ENCODE measurements at regions not wholly inside any gene's neighbourhood (a gene's known extent, or its start where the extent isn't known, plus 50 kb on each side); places are given as distances from the start of the nearest gene placed in this dataset.
"Not testable (repeated sequence)": the region's sequence is repeated elsewhere in the genome, so short reads cannot be mapped to it uniquely, and the experiment has no call there.

DNA sequence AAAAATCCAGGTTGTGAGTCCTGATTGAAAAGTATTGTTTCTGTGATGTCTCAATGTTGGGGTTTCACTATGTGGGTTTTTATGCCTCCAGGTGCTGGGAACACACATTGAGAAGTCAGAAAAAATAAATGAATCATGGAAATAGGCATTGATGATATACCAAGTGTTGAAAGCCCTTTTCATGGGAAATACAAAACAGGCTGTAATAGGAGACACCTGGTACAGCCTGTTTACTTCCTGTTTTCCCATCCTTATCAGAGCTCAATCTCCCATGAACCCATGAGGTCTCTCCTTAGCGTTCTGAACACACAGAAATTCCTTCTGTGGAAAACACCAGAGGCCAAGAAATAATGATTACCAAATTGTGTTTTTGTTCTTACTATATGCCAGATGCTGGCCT, 106.3 kb upstream of the BOD1L1 start:
- no peak for ATAC-seq
- in situ Hi-C loops (cut with MboI; ENCODE audit: low sequenced_read_pairs in 4 of 4), result no loop called here
- no peak for DNase-seq
- Histone ChIP-seq H3K27me3 (no peaks in the 10 kb centered on the region), H3K4me1 (no peaks in the 10 kb centered on the region), H3K4me3 (no peak overlapping the region), H3K27ac (no peak overlapping the region), H3K9me3 (no peaks in the 10 kb centered on the region), H3K36me3 (no peaks in the 10 kb centered on the region)
- no peak for TF ChIP-seq POLR2A (IDR thresholded peaks at IDR 0.05)
- TF ChIP-seq, protein P1, sequence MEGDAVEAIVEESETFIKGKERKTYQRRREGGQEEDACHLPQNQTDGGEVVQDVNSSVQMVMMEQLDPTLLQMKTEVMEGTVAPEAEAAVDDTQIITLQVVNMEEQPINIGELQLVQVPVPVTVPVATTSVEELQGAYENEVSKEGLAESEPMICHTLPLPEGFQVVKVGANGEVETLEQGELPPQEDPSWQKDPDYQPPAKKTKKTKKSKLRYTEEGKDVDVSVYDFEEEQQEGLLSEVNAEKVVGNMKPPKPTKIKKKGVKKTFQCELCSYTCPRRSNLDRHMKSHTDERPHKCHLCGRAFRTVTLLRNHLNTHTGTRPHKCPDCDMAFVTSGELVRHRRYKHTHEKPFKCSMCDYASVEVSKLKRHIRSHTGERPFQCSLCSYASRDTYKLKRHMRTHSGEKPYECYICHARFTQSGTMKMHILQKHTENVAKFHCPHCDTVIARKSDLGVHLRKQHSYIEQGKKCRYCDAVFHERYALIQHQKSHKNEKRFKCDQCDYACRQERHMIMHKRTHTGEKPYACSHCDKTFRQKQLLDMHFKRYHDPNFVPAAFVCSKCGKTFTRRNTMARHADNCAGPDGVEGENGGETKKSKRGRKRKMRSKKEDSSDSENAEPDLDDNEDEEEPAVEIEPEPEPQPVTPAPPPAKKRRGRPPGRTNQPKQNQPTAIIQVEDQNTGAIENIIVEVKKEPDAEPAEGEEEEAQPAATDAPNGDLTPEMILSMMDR (IDR thresholded peaks at IDR 0.05 in 4 of 5, conservative IDR thresholded peaks at IDR 0.05 in 1 of 5), result no peak
- intact Hi-C loops (cut with DNase I; ENCODE audit: low total_unique reads), result no loop called here

DNA sequence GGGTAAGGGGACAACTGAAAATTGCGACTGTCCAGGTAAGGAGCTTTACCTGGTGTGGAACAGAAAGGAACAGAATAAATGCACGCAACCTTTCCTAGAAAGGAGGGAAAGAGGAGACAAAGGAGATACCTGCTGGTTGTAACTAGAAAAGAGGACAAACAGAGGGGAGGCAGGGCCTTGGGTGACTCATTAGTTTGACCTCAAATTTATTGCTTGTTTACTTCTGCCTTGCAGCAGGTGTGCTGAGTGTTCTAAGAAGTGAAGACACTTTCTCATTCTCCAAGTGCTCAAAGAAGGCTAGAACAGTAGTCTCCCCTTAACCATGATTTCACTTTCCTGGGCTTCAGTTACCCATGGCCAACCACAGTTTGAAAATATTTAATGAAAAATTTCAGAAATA, 123.1 kb upstream of the BOD1L1 start:
- no peak for DNase-seq
- no peak overlapping the region for H3K27ac ChIP-seq
- no peaks in the 10 kb centered on the region for H3K36me3 ChIP-seq
- ATAC-seq, result no peak
- H3K9me3 ChIP-seq, result no peaks in the 10 kb centered on the region
- H3K4me1 ChIP-seq, result no peaks in the 10 kb centered on the region
- H3K4me3 ChIP-seq, result no peak overlapping the region
- TF ChIP-seq, protein P1 (IDR thresholded peaks at IDR 0.05 in 4 of 5, conservative IDR thresholded peaks at IDR 0.05 in 1 of 5), result no peak
- TF ChIP-seq POLR2A (IDR thresholded peaks at IDR 0.05), result no peak
- intact Hi-C loops (cut with DNase I; ENCODE audit: low total_unique reads) (no loop called here), in situ Hi-C loops (cut with MboI; ENCODE audit: low sequenced_read_pairs in 4 of 4) (no loop called here)
- no peaks in the 10 kb centered on the region for H3K27me3 ChIP-seq

DNA sequence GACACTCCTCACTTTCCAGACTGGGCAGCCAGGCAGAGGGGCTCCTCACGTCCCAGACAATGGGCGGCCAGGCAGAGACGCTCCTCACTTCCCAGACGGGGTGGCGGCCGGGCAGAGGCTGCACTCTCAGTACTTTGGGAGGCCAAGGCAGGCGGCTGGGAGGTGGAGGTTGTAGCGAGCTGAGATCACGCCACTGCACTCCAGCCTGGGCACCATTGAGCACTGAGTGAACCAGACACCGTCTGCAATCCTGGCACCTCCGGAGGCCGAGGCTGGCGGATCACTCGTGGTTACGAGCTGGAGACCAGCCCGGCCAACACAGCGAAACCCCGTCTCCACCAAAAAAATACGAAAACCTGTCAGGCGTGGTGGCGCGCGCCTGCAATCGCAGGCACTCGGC, 134.1 kb upstream of the BOD1L1 start:
- DNase-seq; H3K4me1 ChIP-seq; ATAC-seq; H3K27ac ChIP-seq; intact Hi-C loops (cut with DNase I; ENCODE audit: low total_unique reads); H3K36me3 ChIP-seq; H3K4me3 ChIP-seq; H3K27me3 ChIP-seq; H3K9me3 ChIP-seq; in situ Hi-C loops (cut with MboI; ENCODE audit: low sequenced_read_pairs in 4 of 4): not testable (repeated sequence)

DNA sequence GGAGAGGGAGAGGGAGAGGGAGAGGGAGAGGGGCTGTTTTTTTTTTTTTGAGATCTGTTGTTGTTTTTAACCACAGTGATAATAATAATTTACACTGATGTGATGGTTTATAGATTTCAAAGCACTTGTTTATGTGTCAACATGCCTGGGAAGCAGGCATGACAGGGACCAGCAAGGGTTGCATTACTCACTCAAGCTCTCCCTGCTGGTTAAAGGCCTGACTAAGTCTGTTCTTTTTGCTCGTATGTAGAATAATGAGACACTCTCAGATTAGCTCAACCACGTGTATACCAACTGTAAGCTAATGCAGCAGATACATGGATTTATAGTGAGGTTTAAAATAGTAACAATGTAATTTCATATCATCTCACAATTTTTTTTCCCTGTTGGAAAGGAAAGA, 134.6 kb upstream of the BOD1L1 start:
- ATAC-seq, result no peak
- no peaks in the 10 kb centered on the region for H3K36me3 ChIP-seq
- no peaks in the 10 kb centered on the region for H3K4me1 ChIP-seq
- in situ Hi-C loops (cut with MboI; ENCODE audit: low sequenced_read_pairs in 4 of 4), result no loop called here
- H3K9me3 ChIP-seq, result no peaks in the 10 kb centered on the region
- no peak overlapping the region for H3K4me3 ChIP-seq
- H3K27ac ChIP-seq, result no peak overlapping the region
- no peak for DNase-seq
- no peaks in the 10 kb centered on the region for H3K27me3 ChIP-seq
- no peak for TF ChIP-seq POLR2A (IDR thresholded peaks at IDR 0.05)
- TF ChIP-seq, protein P1 (IDR thresholded peaks at IDR 0.05 in 4 of 5, conservative IDR thresholded peaks at IDR 0.05 in 1 of 5), result no peak
- intact Hi-C loops (cut with DNase I; ENCODE audit: low total_unique reads), result no loop called here

DNA sequence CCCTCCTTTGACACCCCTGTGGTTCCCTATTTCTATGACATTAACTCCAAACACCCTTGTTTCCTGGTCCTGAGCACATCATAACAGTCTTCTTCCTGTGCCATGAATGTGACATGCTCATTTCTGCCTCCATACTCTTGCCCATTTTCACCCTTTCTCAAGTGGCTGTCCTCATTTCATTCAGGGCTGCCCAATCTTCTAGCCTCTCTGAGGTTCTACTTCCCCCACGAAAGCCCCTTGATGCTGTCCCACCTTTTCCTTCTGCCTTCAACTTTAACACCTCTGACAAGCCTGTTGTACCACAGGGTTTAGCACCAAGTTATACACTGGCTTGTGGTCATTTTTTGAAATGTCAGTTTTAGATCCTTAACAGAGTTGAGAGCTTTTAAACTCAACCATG, 136.2 kb upstream of the BOD1L1 start:
- in situ Hi-C loops (cut with MboI; ENCODE audit: low sequenced_read_pairs in 4 of 4) (no loop called here), intact Hi-C loops (cut with DNase I; ENCODE audit: low total_unique reads) (no loop called here)
- no peak overlapping the region for H3K27ac ChIP-seq
- TF ChIP-seq POLR2A (IDR thresholded peaks at IDR 0.05), result no peak
- TF ChIP-seq, protein P1 (IDR thresholded peaks at IDR 0.05 in 4 of 5, conservative IDR thresholded peaks at IDR 0.05 in 1 of 5), result no peak
- H3K36me3 ChIP-seq, result no peaks in the 10 kb centered on the region
- ATAC-seq (no peak), DNase-seq (no peak)
- H3K9me3 ChIP-seq, result no peaks in the 10 kb centered on the region
- H3K4me3 ChIP-seq, result no peak overlapping the region
- H3K4me1 ChIP-seq, result no peaks in the 10 kb centered on the region
- H3K27me3 ChIP-seq, result no peaks in the 10 kb centered on the region

Data from gastrocnemius medialis (tissue), 4 donors.